Nephron progenitor cell (in vitro differentiated cells): ENCODE measurements at regions not wholly inside any gene's neighbourhood (a gene's known extent, or its start where the extent isn't known, plus 50 kb on each side); places are given as distances from the start of the nearest gene placed in this dataset.
A peak's percentile ranks its signal among the peaks of the same experiment; 100 is the strongest.

ENCODE experiments used
- DNase-seq: peaks from one replicate; pipeline ENCODE4 v3.0.0; 2021
- H3K27ac Mint-ChIP-seq: 2 replicates; pipeline ENCODE4 v1.8.0; 2021; ENCODE audit warnings: mild to moderate bottlenecking, moderate library complexity, mixed read lengths
- H3K27me3 Mint-ChIP-seq: 2 replicates; pipeline ENCODE4 v1.8.0; 2021; ENCODE audit warnings: mild to moderate bottlenecking, low read depth, mixed read lengths; ENCODE audit not compliant: poor library complexity
- H3K36me3 Mint-ChIP-seq: 2 replicates; pipeline ENCODE4 v1.8.0; 2021; ENCODE audit warnings: low read depth, mixed read lengths
- H3K4me1 Mint-ChIP-seq: 2 replicates; pipeline ENCODE4 v1.8.0; 2021; ENCODE audit warnings: mixed read lengths
- H3K4me3 Mint-ChIP-seq: 2 replicates; pipeline ENCODE4 v1.8.0; 2021; ENCODE audit warnings: mild to moderate bottlenecking, moderate library complexity, mixed read lengths
- H3K9me3 Mint-ChIP-seq: 2 replicates; pipeline ENCODE4 v1.8.0; 2021; ENCODE audit warnings: mild to moderate bottlenecking, moderate library complexity, mixed read lengths
- CTCF ChIP-seq: fragments of 200-600 bp; sonication (generic); IDR thresholded peaks from 2 replicates; pipeline ENCODE4 v1.5.0; 2021; ENCODE audit warnings: antibody characterized with exemption

- no peak overlapping the region for H3K4me3 Mint-ChIP-seq
- no peaks in the 10 kb centered on the region for H3K9me3 Mint-ChIP-seq
- no peak overlapping the region for H3K27ac Mint-ChIP-seq
- TF ChIP-seq CTCF = no peak
- DNase-seq = no peak
- H3K27me3 Mint-ChIP-seq = no peaks in the 10 kb centered on the region
- peaks cover 16% of the 10 kb centered on the region for H3K4me1 Mint-ChIP-seq
- H3K36me3 Mint-ChIP-seq = no peaks in the 10 kb centered on the region
Measured at GRCh38 chr4:135274416-135274815, 1072.8 kb upstream of the PABPC4L start.

- no peaks in the 10 kb centered on the region for H3K27me3 Mint-ChIP-seq
- H3K4me1 Mint-ChIP-seq = peaks cover 9% of the 10 kb centered on the region
- no peak overlapping the region for H3K4me3 Mint-ChIP-seq
- H3K36me3 Mint-ChIP-seq = no peaks in the 10 kb centered on the region
- no peak for TF ChIP-seq CTCF
- no peaks in the 10 kb centered on the region for H3K9me3 Mint-ChIP-seq
- DNase-seq = no peak
- no peak overlapping the region for H3K27ac Mint-ChIP-seq
Measured at GRCh38 chr4:135269125-135269890, 1067.7 kb upstream of the PABPC4L start.

GRCh38 chr4:135268369-135268768 is 1066.8 kb upstream of the PABPC4L start:
- Mint-ChIP-seq H3K4me1 (peaks cover 9% of the 10 kb centered on the region), H3K9me3 (no peaks in the 10 kb centered on the region), H3K4me3 (no peak overlapping the region), H3K36me3 (no peaks in the 10 kb centered on the region), H3K27ac (no peak overlapping the region), H3K27me3 (no peaks in the 10 kb centered on the region)
- DNase-seq = no peak
- no peak for TF ChIP-seq CTCF

DNA sequence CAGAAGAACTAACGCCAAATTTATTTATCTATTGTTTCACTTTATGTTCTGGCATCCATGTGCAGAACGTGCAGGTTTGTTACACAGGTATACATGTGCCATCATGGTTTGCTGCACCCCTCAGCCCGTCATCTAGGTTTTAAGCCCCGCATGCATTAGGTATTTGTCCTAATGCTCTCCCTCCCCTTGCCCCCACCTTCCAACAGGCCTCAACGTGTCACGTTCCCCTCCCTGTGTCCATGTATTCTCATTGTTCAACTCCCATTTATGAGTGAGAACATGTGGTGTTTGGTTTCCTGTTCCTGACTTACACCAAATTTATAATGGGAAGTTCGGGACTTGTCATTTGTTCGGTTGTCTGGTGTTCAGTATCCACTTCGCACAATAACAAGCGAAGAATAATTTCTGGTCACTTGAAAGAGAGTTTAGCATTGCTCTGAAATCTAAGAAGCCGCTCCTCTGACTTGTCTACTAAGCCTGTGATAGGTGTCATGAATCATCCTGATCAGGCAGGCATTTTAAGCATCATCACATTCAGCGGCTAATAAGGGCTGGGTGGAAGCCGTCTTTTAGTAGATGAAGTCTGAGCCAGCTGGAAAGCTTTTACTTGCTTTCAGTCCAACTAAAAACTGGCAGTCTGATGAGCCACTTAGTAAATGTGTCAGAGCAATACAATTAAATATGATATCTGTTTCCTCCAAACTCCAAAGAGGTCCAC is 1065.7 kb upstream of the PABPC4L start:
- no peaks in the 10 kb centered on the region for H3K9me3 Mint-ChIP-seq
- DNase-seq = no peak
- H3K4me1 Mint-ChIP-seq = peaks cover 9% of the 10 kb centered on the region
- TF ChIP-seq CTCF = no peak
- H3K27me3 Mint-ChIP-seq = no peaks in the 10 kb centered on the region
- H3K27ac Mint-ChIP-seq = peak overlapping the region; percentile 46
- no peaks in the 10 kb centered on the region for H3K36me3 Mint-ChIP-seq
- no peak overlapping the region for H3K4me3 Mint-ChIP-seq

DNA sequence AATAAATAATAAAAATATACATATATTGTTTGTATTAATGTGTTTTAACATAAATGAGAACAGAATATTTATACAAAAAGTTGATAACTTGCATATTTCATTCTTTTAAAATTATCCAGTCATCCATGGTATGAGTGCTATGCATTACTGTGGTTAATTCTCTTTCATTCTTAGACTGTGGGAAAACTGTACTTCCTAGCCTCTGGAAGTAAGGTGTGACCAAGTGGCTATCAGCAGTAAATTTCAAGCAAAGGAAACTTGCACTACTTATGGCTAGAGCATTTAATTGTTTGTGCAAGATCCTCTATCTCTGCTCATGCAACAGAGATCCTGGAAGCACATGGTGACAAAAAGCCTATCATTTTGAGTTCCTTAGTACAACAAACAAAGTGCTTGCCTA is 1054.5 kb upstream of the PABPC4L start:
- H3K27ac Mint-ChIP-seq = no peak overlapping the region
- no peaks in the 10 kb centered on the region for H3K36me3 Mint-ChIP-seq

More for the DNA sequence above, 1054.5 kb upstream of the PABPC4L start:
- Mint-ChIP-seq H3K9me3 (no peaks in the 10 kb centered on the region), H3K4me1 (no peaks in the 10 kb centered on the region), H3K4me3 (no peak overlapping the region), H3K27me3 (peaks cover 3% of the 10 kb centered on the region)
- DNase-seq = no peak
- TF ChIP-seq CTCF = no peak
